Left cardiac atrium (tissue), 4 donors: ENCODE measurements at regions not wholly inside any gene's neighbourhood (a gene's known extent, or its start where the extent isn't known, plus 50 kb on each side); places are given as distances from the start of the nearest gene placed in this dataset.
A peak's percentile ranks its signal among the peaks of the same experiment; 100 is the strongest.

Experiments used
- ATAC-seq, 2 donors: fragments of 200-7000 bp; cut with Tn5 transposase; one replicate each; pipeline ENCODE4 v1.9.1; 2020; ENCODE audit warnings: mild to moderate bottlenecking in 2 of 2, moderate library complexity in 2 of 2
- DNase-seq: peaks from one replicate; pipeline ENCODE4 v3.0.0-alpha.2; 2020
- intact Hi-C, 2 donors: fragments of 100-400 bp; cut with DNase I; formaldehyde crosslinking; loops; one replicate each; pipeline versions ENCODE4 v1.14.1 to v1.15.1; 2022 to 2023
- donor health status: DM: no; HTN: yes; CAD: no.
- donor health status: DM: no; HTN: yes; CAD: no; lungs with severe emphysema.
- donor health status: DM: yes; HTN: yes; CAD: no.
- donor health status: Dilated cardiomyopathy.

GRCh38 chr3:118729546-118729945, 305.1 kb downstream of the IGSF11 start:
- intact Hi-C loops, result no loop called here
- ATAC-seq, result no peak
- no peak for DNase-seq

DNA sequence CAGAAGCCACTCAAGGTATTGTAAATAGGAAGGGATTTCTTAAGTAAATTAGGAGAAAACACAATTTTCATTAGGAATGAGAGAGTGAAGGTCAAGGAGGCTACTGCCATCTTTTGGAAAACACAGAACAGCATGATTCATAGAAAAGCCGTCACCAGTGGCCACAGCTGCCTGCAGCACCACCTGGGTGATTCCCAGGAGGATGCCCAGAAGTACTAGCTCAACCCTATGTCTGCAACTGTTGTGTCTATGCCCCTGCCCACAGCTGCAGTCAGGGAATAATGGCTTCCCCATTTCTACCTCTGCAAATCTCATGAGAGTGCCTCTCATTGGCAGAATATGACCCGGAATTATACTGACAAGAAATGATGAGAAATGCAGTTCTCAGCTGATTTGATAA, 300.0 kb downstream of the IGSF11 start:
- intact Hi-C loops, result no loop called here
- DNase-seq (no peak), ATAC-seq (no peak)

DNA sequence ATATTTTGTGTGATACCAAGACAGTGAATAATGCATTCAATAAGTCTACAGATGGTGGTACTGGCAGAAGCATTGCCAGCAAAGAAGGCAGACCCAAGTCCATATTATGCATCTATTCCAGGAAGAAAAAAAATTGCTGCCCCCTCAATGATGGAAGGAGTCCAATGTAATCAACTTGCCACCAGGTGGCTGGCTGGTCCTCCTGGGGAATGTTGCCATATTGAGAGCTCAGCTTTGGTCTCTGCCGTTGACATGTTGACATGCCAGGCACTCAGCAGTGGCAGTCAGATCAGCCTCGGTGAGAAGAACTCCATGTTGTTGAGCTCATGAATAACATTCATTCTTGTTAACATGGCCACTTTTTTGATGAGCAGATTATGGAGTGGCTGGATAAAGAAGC, 298.5 kb downstream of the IGSF11 start:
- DNase-seq, result no peak
- intact Hi-C loops, result no loop called here
- ATAC-seq, result no peak

- intact Hi-C loops, result no loop called here
- no peak for DNase-seq
- ATAC-seq, result no peak
Observed at GRCh38 chr3:118740722-118741290, 293.8 kb downstream of the IGSF11 start.

DNA sequence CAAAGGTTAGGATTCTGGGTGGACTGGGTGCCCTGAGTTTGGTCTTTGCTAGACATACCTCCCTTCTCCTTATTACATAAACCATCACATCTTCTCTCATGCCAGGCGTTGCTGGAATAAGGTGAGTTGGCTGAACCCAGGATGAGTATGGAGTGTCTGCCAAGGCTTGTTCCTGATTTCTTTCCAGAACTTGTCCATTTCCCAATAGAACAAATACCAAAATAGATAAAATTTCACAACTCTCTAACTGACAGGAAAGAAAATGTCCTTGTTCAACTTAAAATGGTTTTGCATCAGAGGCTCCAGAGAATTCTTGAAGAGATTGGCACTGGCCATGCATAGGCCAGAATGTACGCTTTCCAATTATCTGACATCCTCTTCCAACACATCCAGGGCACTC, 291.9 kb downstream of the IGSF11 start:
- intact Hi-C loops, result no loop called here
- DNase-seq (no peak), ATAC-seq (peak in 1 of 2 donors; percentile 81)

- no peak for DNase-seq
- intact Hi-C loops, result no loop called here
- ATAC-seq, result no peak
Observed at GRCh38 chr3:118744186-118744585, 290.5 kb downstream of the IGSF11 start.

- intact Hi-C loops, result no loop called here
- no peak for ATAC-seq
- DNase-seq, result no peak
Observed at GRCh38 chr3:118754406-118755252, 280.0 kb downstream of the IGSF11 start.

DNA sequence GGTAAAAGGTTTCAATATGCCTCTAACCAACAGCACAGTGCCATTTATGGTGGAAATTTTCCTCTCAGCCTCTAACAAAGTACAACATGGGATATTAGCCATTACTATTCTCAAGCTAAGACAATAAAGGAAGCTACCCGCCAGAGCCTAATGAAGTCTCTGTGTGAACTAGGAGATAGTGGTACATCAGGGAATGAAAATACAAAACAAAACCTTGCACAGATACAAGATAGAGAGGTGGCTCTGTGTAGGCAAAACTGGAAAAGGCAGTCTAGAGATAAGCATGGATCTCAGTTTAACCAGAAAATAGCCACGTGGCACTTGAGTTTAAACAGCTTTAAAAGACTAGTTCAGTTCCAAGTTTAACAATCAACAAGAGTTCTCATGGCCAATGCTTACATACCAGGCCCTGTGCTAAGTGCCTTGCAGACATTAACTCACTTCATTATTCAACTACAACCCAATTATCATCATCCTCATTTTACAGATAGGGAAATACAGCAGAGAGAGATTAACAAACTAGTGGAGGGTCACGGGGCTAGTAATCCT, 279.3 kb downstream of the IGSF11 start:
- intact Hi-C loops, result no loop called here
- no peak for ATAC-seq
- DNase-seq, result no peak

DNA sequence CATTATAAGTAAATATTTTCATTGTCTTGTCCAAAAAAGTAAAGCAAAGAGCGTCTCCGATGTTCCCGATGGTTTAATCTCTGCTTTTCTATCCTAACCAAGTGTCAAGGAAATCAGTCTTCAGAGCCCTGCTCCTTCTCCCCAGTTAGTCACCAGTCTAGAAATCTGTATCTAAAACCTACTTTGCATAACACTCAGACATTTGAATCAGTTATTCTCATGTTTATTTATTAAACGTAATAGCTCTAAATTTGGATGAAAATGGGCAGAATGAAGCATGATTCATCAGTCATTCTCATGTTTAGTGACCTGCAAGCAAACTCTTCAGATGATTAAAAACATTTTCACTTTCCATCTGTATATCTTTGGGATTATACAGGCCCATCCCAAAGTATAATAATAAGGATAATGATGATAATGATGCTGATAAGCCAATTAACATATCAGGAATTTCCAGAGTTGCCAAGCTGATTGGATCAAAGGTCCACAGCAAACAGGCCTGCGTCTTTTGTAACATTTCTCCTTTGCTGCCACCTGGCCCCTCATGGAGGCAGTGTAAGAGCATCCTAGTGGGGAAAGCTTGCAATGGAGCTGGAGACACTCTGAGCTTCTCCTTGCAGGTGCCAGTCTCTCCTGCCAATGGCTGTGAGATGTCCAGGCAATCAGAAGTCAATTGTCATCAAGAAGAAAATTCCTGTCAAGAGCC, 273.9 kb downstream of the IGSF11 start:
- DNase-seq (no peak), ATAC-seq (no peak)
- intact Hi-C loops, result no loop called here

GRCh38 chr3:118761291-118761606, 273.4 kb downstream of the IGSF11 start:
- no peak for DNase-seq
- ATAC-seq, result no peak
- intact Hi-C loops, result no loop called here

DNA sequence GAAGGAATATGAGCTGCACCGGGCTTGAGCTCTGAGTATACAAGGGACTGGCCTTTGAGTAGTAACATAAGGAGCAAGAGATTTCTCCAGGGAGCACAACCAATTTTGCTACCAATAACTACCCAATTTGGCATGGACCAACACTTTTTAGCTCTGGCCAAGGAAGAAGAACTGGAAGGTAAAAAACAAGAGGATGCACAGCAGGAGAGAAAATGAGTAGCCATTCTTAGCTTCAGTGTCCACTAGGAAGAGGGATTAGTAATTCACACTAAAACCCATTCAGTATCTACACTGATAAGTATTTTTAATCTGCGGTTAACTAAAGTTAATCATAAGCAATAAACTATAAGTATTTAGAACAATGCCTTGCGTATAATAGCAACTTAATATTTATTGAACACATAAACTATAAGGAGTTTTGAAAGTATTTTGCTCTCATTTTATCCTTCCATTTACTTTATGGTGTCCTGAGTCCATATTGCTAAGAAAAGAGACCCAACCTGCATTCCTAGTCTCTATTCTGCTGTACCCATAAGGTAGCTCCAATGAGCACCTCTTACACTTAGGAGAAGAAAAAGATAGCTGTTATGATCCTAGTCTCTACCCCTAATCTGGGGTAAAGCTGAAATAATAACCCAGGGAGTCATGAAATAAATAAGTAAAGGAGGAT, 268.9 kb downstream of the IGSF11 start:
- no peak for DNase-seq
- intact Hi-C loops, result no loop called here
- ATAC-seq, result no peak

DNA sequence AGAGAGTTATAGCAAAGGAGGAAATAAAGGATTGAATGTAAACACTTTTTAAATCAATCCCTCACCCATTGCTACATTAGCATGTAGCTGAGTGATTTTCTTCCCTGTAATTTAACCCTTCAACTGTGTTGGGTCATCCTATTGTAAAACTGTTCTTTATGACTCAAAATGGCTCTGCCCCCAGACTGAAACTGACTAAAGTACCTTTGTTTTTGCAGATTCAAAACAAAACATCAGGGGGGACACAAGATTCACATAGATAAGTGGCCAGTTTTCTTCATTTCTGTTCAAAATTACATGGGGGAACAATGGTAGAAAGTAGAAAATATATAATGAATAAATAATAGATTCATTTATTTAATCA, 268.4 kb downstream of the IGSF11 start:
- intact Hi-C loops, result no loop called here
- ATAC-seq (no peak), DNase-seq (no peak)

GRCh38 chr3:118772036-118772435, 262.6 kb downstream of the IGSF11 start:
- ATAC-seq (no peak), DNase-seq (no peak)
- intact Hi-C loops, result no loop called here

- peak in 1 of 2 donors; percentile 31 for ATAC-seq
- intact Hi-C loops, result no loop called here
- no peak for DNase-seq
Observed at GRCh38 chr3:118772547-118773011, 262.1 kb downstream of the IGSF11 start.

- ATAC-seq (no peak), DNase-seq (no peak)
- intact Hi-C loops, result no loop called here
Observed at GRCh38 chr3:118775021-118775420, 259.6 kb downstream of the IGSF11 start.

DNA sequence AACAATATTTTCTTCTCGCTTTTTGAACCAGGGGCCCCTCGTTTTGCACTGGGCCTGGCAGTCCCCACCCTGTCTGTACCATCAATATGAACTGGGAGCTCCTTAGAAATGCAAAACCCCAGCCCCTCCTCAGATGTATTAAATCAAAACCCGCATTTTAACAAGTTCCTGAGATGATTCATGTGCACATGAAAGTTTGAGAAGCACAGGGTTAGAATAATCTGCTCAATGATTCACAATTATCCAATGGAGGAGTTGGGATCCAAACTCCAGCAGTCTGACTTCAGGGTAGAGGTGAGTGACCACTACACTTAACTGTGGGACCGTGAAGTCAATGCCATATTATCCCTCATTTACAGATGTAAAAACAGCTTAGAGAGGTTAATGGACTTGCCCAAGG, 256.4 kb downstream of the IGSF11 start:
- intact Hi-C loops, result no loop called here
- ATAC-seq (no peak), DNase-seq (no peak)

- DNase-seq, result no peak
- ATAC-seq, result no peak
- intact Hi-C loops, result no loop called here
Observed at GRCh38 chr3:118781232-118781631, 253.4 kb downstream of the IGSF11 start.

DNA sequence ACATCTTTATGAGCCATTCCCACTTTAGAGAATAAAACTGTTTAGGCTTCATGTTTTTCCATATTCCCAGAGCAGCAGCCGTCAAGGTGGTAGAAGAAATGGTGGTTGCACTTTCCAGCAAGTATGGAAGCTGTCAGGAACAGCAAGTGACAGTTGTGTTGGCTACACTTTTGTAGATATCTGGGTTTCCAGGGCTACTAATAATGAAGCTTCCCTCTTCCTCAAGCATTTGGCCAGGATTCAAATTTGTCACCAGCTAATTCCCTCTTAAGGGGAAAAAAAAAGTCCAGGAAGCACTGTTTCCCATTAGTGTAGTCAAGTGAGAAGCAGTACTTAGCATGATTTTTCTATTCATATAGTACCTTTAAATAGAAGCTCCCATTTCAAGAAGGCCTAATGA, 252.8 kb downstream of the IGSF11 start:
- DNase-seq, result no peak
- ATAC-seq, result no peak

GRCh38 chr3:118782755-118783202, 251.9 kb downstream of the IGSF11 start:
- DNase-seq (no peak), ATAC-seq (no peak)
- intact Hi-C loops, result no loop called here

More for the DNA sequence above, 252.8 kb downstream of the IGSF11 start:
- intact Hi-C loops, result no loop called here

DNA sequence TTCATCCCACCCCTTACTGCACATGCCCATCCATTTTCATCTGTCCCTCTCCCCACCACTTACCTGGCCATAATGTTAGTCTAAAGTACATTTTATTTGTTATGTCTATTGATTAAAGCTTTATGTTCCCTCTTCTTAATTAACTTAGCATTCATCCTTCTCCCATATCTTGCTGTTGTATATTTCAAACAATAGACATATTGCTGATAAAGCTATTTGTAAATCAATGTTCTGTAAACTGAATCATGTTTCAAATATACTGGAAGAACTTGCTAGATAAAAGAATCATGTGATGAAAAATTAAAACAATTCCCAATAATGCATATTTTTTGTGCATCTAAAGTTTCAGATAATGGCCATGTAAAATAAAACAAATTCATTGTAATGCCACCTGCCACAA, 249.2 kb downstream of the IGSF11 start:
- intact Hi-C loops, result no loop called here
- no peak for DNase-seq
- ATAC-seq, result no peak
